ENCODE measurements at regions not wholly inside any gene's neighbourhood (a gene's known extent, or its start where the extent isn't known, plus 50 kb on each side); places are given as distances from the start of the nearest gene placed in this dataset.

DNA sequence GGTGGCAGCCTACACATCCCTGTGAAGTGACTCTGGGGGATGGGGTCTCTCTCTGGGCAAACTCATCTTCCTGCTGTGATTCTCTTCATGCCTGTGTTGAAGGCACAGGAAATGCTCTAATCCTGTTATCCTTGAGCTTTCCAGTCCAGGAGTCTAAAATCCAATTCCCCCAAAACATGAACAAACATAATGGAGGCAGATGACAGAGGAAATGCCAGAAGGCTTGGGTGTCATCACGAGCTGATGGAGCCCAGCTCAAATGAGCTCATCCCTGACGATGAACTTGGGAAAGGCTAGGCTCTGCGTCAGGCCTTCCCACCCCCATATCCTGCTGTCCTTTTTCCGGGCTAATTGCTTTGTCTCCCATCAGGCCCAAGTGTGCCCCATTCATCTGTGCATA lies 165.9 kb upstream of the PODXL start:
- TF ChIP-seq, protein P1, sequence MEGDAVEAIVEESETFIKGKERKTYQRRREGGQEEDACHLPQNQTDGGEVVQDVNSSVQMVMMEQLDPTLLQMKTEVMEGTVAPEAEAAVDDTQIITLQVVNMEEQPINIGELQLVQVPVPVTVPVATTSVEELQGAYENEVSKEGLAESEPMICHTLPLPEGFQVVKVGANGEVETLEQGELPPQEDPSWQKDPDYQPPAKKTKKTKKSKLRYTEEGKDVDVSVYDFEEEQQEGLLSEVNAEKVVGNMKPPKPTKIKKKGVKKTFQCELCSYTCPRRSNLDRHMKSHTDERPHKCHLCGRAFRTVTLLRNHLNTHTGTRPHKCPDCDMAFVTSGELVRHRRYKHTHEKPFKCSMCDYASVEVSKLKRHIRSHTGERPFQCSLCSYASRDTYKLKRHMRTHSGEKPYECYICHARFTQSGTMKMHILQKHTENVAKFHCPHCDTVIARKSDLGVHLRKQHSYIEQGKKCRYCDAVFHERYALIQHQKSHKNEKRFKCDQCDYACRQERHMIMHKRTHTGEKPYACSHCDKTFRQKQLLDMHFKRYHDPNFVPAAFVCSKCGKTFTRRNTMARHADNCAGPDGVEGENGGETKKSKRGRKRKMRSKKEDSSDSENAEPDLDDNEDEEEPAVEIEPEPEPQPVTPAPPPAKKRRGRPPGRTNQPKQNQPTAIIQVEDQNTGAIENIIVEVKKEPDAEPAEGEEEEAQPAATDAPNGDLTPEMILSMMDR (IDR thresholded peaks at IDR 0.05; ENCODE audit: low read depth, low read length, missing control alignments), result no peak
- in situ Hi-C loops (cut with HindIII; ENCODE audit: low pct_ligation_motif_present, low sequenced_read_pairs), result no loop called here

DNA sequence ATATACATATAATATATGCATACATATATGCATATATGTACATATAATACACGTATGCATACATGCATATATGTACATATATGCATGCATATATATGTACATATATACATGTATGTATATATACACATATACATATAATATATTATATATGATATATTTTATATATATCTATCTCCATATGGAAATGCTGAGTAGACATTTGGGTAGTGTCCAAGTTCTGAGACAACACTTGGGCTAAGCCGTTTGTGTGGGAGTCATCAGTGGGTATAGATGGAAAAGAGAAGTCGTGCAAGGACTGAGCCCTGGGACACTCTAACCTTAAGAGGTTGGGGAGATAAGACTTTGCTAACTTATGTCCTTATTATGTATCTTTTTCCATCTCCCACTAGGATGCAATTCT lies 165.2 kb upstream of the PODXL start:
- Histone ChIP-seq H3K27me3 (replicated peaks) (no peaks in the 10 kb centered on the region), H3K27ac (no peak overlapping the region), H3K4me3 (ENCODE audit: low read depth, low read length) (no peak overlapping the region), H3K36me3 (replicated peaks) (no peaks in the 10 kb centered on the region)
- no peak for DNase-seq
- TF ChIP-seq, protein P1 (IDR thresholded peaks at IDR 0.05; ENCODE audit: low read depth, low read length, missing control alignments), result no peak
- in situ Hi-C loops (cut with HindIII; ENCODE audit: low pct_ligation_motif_present, low sequenced_read_pairs), result no loop called here

More for the DNA sequence above, 165.9 kb upstream of the PODXL start:
- Histone ChIP-seq H3K27me3 (replicated peaks) (no peaks in the 10 kb centered on the region), H3K4me3 (ENCODE audit: low read depth, low read length) (no peak overlapping the region), H3K27ac (no peak overlapping the region), H3K36me3 (replicated peaks) (no peaks in the 10 kb centered on the region)
- no peak for DNase-seq

DNA sequence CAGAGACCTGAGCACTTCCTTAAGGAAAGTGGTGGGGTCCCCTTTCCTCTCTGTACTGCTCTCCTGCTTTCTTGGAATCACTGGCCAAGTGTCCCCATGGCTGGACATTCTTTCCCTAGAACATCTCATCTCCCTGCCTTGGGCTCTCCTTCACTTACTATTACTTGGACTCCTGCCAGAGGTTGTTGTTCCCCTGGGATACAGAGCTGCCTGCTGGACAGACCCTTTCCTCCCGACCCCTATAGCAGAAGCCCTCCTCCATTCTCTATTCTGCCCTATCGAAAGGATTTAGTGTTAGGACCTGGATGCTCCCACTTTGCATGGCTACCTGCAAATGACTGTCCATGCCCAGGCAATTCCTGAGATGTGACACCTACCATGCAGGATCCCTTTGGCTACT lies 164.3 kb upstream of the PODXL start:
- Histone ChIP-seq H3K4me3 (ENCODE audit: low read depth, low read length) (no peak overlapping the region), H3K36me3 (replicated peaks) (no peaks in the 10 kb centered on the region), H3K27ac (no peak overlapping the region), H3K27me3 (replicated peaks) (no peaks in the 10 kb centered on the region)
- no peak for DNase-seq
- TF ChIP-seq, protein P1 (IDR thresholded peaks at IDR 0.05; ENCODE audit: low read depth, low read length, missing control alignments), result no peak
- in situ Hi-C loops (cut with HindIII; ENCODE audit: low pct_ligation_motif_present, low sequenced_read_pairs), result no loop called here

DNA sequence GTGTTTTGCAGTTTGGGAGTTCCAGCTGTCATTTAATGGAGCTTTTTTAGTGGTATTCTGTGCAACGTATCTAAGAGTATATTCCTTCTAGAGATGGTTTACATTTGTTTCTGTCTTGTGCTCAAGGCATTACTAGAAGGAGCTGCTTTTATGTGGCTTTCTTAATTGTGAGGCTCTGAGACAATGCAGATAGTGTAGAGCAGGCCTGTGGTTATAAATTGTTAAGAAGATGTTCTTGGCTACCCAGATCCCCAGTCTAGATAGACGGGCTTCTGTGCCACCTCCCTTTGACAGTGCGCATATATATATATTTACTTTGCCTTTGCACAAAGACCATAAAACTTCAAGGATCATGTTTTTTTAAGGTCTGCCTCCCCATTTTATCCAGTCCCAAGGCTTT lies 160.8 kb upstream of the PODXL start:
- TF ChIP-seq, protein P1 (IDR thresholded peaks at IDR 0.05; ENCODE audit: low read depth, low read length, missing control alignments), result no peak
- Histone ChIP-seq H3K4me3 (ENCODE audit: low read depth, low read length) (no peak overlapping the region), H3K27ac (no peak overlapping the region), H3K27me3 (replicated peaks) (no peaks in the 10 kb centered on the region), H3K36me3 (replicated peaks) (no peaks in the 10 kb centered on the region)
- in situ Hi-C loops (cut with HindIII; ENCODE audit: low pct_ligation_motif_present, low sequenced_read_pairs), result no loop called here
- DNase-seq, result no peak

DNA sequence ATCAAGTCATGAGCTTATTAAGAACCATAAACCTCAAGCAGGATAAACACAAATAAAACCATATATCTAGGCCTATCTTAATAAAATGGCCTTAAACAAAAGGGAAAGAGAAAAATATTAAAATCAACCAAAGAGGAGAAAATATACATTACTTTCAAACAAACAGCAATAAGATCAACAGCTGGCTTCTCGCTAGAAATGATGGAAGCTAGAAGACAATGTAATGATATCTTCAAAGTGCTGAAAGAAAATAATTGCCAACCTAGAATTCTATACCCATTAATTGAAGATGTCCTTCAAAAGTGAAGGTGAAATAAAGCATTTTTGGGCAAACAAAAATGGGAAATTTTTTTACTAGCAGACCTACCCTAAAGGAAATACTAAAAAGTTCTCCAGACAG lies 142.9 kb upstream of the PODXL start:
- H3K27ac ChIP-seq, result no peak overlapping the region
- no peaks in the 10 kb centered on the region for H3K36me3 ChIP-seq (replicated peaks)
- DNase-seq, result no peak
- in situ Hi-C loops (cut with HindIII; ENCODE audit: low pct_ligation_motif_present, low sequenced_read_pairs), result no loop called here
- no peaks in the 10 kb centered on the region for H3K27me3 ChIP-seq (replicated peaks)
- no peak overlapping the region for H3K4me3 ChIP-seq (ENCODE audit: low read depth, low read length)
- TF ChIP-seq, protein P1 (IDR thresholded peaks at IDR 0.05; ENCODE audit: low read depth, low read length, missing control alignments), result no peak

DNA sequence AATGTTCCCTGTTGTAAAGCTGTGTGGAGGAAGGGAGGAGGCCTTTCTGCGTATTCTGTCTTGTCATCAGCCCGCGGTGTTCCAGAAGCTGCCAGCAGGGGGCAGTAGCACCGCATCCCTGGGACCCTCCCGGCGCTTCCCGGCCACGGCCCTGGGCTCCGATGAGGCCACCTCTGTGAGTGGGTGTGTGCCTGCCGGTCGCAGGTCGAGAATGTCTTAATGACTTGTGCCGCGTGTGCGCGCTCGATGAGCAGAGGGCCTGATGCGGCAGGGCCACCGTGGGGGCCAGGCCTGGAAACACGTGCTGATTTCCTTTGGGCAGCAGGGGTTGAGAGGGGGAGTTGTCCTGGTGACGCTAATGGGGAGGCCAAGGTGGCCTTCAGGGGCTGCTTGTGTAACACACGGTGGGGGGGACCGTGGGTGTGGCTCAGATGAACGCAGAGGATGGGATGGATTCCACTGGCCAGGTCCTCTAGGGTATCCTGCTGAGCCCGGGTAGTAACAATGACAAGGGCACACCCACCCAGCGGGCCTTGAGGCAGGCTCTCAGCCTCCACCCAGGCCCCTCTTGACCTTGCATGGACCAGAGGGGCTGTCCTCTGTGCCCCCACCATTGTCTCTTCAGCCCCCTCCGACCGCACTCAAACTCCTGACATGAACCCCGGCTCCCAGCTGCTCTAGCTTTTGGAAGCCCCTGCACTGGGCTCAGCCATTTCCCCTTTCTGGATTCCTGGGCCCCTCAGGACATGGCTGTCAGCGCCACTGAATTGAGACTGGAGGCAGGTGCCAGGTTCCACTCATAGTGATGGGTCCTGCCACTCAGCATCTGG lies 135.9 kb upstream of the PODXL start:
- TF ChIP-seq, protein P1 (IDR thresholded peaks at IDR 0.05; ENCODE audit: low read depth, low read length, missing control alignments), result peak; percentile 93
- no peaks in the 10 kb centered on the region for H3K36me3 ChIP-seq (replicated peaks)
- H3K4me3 ChIP-seq (ENCODE audit: low read depth, low read length), result no peak overlapping the region
- in situ Hi-C loops (cut with HindIII; ENCODE audit: low pct_ligation_motif_present, low sequenced_read_pairs), result no loop called here
- H3K27me3 ChIP-seq (replicated peaks), result no peaks in the 10 kb centered on the region
- no peak overlapping the region for H3K27ac ChIP-seq
- peak; percentile 52 for DNase-seq
